HG03060 (cell line): ENCODE measurements at regions not wholly inside any gene's neighbourhood (a gene's known extent, or its start where the extent isn't known, plus 50 kb on each side); places are given as distances from the start of the nearest gene placed in this dataset.
"Not testable (repeated sequence)": the region's sequence is repeated elsewhere in the genome, so short reads cannot be mapped to it uniquely, and the experiment has no call there.

ENCODE experiments used
- ATAC-seq: cut with Tn5 transposase; IDR thresholded peaks from one replicate; pipeline ENCODE4 v1.9.1; 2021; ENCODE audit warnings: low read depth, moderate number of reproducible peaks; ENCODE audit not compliant: unreplicated experiment

DNA sequence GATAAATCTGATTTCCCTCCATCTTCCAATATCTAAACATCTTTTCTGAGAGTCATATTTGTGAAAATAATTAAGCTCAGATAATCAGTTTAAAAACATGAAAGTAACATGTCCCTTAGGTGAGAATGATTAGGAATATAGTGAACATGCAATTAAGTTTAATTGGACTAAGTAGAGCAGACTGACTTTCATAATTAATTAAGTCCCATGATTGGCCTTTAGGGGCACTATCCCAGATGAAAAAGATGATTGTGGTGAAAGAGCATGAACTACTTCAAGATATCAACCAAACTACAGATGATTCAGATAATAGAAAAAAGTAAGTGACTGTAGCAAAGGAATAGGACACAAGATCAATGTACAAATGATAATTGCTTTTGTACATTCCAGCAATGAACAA lies 758.8 kb downstream of the STIM2 start:
- no peak for ATAC-seq

DNA sequence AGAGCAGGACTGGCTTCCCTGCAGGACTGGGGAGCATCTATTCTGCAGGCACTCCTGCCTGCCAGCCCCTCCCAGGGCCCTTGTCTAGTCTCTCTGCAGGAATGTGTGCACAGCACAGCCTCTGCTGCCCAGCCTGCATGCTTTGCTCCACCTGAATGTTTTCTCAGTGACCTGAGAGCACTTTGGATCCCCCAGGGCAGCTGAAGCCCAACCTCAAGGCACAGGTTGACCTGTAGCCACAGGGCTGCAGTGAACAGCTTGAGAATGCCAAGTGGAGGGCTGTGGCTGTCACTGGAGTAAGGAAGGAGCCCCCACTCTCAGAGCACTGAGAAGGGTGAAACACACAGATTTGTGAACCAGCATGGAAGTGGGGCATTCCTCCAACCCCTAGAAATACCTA lies 760.2 kb downstream of the STIM2 start:
- no peak for ATAC-seq

DNA sequence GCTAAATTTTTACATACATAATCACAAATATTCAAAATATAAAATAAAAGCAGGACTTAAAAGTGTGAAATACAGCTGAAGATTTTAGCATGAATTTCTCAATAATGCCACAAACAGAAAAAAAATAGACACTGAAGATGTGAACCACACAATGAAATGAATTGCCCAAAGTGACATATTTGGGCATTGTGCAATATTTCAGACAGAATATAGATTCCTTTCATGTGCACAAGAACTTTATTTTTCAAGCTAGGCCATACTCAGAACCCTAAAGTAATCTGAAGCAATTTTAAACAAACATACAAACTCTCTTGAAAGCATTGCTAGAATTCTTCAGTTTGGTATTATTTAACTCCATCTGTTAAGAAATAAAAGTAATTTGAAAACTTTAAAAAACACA lies 764.1 kb downstream of the STIM2 start:
- ATAC-seq = no peak

DNA sequence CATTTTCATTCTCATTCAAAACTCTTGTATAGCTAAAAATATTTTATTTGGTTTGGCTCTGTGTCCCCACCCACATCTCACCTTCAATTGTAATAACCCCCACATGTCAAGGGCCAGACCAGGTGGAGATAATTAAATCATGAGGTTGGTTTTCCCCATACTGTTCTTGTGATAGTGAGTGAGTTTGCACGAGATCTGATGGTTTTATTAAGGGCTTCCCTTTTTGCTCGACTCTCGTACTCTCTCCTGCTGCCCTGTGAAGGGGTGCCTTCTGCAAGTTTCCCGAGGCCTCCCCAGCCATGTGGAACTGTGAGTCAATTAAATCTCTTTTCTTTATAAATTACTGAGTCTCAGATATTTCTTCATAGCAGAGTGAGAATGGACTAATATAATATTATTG lies 768.0 kb downstream of the STIM2 start:
- no peak for ATAC-seq

DNA sequence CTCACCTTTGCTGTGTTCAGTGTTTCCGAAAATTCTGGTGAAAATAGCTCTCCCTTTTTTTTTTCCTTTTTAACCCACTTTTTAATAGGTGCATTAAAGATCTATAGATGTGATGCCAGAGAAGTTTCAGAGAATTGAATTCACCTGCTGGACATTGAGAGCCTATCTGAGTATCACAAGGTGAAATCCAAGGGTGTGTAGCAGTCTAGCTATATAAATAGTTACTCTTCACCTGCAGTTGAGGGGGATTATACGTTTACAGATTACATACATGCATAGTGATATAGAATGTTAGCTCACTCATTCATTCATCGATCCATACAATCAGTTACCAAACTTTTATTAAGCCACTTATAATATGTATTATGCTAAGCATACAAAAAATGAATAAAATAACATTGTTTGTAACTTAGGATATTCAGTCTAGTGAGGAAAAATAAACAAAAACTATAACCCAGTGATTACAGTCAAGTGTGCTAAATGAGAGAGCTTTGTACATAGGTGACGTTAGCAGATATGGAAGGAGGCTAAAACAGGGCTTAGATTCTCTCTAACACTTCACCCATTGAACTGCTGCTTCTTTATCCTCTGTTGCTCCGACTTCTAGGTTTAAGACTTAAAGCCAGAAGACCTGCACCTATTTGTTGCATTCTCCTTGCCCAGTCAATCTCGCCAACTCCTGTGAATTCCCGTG lies 769.0 kb downstream of the STIM2 start:
- no peak for ATAC-seq

DNA sequence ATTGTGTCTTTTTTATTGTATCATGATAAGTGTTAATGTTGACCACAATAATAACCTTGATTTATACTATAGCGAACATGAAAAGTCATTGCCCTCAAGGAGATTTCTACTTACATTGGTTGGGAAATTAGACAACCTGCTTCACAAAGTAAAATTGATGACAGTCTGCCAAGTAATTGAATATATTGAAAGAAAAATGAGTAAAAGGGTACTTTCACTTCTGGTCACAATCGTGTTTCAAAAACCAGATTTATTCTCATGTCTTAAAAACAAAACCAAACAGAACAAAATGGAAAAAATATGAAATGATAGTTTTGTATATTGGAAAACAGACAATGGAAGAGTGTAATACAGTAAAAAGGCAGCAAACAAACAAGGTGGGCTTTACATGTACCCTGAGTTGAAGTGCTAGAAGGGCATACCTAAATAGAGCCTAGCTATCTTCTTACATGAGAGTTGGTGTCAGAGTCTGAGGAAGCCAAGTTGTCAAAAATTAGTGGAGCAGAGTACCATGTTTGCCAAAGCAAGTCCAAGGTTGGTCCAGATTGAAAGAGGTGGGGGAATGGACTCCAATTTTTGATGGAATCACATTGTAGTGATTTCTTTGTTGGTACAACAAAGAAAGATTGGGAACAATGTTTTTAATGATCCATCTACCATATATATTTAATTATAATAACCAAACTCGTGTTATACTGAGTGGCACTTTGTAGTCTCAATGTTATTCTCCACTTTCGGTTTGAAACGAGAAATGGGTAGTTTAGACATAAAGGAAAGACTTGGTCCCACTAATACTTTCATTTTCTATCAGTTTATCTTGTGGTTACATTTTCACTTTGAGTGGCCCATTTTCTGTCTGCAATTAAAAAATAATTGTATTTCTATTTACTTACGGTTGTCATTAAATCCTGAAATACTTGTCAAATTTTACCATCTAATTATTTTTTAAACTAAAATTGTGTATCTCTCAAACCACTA lies 775.6 kb downstream of the STIM2 start:
- ATAC-seq = peak; percentile 82

DNA sequence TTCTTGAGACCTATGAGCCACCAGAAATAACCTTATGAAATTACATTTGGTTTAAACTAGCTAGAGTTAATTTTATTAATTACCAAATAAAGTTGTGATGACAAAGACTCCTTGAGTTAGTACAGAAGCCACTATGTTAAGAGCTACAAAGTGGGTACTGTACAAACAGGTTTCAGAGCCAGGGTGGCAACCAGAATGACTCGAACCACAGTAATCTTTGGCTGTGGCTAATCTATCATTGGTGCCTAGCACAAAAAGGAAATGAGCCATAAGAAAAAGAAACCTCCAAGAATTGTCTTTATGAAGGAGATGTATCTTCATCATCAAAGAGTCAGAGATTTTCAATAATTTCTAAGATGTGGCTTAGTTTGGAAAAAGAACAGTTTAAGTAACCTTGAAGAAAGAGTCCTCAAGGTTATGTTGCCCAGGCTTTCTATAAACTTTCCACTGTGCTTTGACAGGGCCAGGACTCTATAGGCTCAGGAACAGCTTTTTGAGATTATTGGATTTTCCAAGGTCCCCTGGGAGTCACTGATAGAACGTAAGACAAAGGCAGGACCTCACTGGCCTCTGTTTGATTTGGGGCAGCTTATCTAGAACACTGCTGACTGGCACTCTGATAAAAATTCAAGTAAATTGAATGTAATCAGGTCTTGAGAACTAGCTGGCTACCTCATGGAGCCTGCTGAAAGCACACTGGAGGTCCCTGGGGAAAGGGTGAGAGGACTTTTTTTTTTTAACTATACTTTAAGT lies 777.7 kb downstream of the STIM2 start:
- ATAC-seq = no peak

DNA sequence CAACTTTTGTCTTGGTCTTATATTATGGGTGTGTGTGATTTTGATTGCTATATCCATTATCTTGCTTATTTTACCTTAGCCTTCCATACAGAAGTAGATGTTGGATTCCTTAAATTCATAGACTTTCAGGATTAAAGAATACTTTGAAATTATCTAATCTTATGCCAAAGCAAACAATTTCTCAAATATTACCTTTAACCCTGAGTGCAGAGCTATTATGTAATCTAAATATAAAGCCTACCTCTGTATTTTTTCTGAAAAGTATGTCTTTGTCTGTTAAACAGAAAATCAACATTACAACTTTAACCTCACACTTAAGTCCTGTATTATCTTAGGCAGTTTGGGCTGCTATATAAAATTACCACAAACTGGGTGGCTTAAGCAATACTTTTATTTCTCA lies 782.5 kb downstream of the STIM2 start:
- ATAC-seq = no peak

DNA sequence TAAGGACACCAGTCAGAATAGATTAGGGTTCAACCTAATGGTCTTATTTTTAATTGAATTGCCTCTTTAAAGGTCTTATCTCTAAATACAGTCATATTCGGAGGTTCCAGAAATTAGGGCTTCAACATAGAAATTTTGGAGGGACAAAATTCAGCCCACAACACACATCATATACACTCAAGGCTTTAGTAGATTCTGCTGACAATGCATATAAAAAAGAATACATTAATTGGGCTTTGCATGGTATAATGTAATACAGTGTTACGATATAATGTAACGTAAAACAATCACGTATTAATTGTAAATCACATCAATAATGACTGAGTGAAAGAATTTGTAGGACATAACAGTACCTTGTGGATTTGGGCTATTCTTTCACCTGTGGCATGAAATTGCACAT lies 787.8 kb downstream of the STIM2 start:
- ATAC-seq = no peak

DNA sequence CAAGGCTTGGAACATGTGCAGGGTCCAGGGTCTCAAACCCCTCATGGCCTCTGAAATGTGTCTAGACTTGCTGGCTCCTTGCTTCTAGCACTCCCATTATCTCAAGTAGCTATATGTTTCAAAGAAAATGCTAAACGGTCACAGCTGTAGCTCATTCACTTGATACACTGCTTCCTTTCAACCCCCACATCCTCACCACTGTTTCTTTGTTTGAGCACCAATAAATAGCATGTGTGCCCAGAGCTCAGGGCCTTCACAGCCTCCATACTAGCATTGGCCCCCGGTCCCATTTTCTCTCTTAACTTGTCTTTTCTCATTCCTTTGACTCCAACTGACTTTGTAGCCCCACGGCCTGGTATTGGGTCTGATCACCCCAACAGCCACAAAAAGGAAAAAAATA lies 801.8 kb downstream of the STIM2 start:
- ATAC-seq = no peak

DNA sequence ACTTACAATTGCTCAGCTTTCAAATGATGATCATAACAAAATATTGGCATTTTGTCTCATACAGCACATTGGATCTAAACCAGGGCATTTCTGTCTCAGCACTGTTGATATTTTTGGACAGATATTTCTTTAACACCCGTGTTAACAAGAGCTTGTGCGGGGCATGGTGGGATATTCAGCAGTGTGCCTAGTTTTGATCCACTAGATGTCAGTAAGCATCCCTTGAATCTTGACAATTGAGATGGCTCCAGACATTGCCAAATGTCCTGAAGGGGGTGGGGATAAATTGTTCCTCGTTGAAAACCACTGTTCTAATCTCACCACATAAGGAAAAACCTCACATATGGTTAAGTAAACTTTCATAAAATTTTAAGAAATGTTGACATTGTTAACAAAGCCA lies 806.3 kb downstream of the STIM2 start:
- no peak for ATAC-seq

DNA sequence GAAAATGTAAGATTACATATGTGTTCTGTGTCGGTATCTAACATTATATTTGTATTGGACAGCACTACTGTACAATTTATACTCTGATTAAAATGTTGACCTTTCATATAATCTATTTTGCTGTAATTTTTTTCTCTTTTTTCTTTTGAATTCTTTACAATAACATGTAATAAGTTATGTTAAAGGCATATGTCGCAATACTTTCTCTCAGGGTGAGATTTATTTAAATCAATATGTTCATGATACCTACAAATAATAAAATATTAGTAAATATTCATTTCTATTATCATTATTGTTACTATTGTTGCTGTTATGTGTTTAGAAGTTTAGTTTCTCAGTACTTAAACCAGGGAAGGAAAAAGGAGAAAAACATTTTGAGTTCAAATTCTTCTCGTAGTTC lies 807.4 kb downstream of the STIM2 start:
- ATAC-seq = no peak

DNA sequence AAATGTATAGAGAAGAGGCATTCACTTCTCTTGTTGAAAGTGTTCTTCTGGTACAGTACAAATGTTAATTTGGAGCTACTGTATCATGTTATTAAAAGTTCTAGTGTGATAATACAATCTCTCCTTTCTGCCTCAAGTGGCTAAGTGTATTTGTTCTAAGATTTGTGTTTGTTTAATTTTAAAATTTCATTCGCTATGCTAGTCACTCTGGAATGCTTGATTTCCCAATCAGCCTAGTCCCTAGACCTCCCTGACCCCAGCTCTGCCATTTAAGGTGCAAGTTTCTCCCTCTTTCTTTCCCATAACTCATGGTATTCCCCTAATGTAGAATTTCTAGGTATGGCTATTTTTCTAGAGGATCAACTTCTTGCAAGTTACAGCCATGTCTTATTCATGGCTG lies 817.4 kb downstream of the STIM2 start:
- ATAC-seq = no peak

DNA sequence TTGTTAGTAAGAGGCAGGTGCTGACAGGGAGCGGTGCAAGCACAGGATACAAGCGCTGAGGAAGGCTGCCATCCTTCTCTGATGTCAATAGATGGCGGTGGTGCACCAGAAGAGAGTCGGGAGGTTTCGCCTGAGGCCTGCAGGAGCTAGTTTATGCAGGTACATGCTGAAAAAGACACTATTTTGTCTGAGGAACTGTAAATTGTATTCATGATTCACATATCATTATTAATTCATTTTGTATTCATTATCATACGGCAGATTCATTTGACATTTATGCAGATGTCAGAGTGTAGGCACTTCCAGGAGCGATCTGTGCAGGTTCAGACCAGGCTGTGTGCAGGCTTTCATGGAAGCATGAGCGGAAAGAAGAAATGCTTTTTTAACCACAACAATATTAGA lies 824.0 kb downstream of the STIM2 start:
- ATAC-seq = peak; percentile 75

DNA sequence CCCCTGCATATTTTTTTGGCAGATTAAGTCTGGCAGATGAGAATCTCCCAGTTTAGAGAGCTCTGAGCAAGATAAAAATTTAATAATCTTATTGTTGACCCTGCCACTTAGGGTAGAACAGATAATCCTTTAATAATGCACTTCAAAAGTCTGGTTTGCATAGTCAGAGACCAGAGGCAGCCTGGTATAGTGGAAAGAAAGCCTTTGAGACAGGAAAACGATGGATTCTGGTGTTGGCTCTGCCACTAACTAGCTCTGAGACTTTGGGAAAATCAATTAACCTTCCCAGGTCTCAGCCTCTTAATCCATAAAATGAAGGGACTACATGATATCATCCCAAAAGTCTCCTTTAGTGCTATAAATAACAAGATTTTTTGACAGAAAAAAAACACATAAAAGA lies 824.5 kb downstream of the STIM2 start:
- no peak for ATAC-seq

DNA sequence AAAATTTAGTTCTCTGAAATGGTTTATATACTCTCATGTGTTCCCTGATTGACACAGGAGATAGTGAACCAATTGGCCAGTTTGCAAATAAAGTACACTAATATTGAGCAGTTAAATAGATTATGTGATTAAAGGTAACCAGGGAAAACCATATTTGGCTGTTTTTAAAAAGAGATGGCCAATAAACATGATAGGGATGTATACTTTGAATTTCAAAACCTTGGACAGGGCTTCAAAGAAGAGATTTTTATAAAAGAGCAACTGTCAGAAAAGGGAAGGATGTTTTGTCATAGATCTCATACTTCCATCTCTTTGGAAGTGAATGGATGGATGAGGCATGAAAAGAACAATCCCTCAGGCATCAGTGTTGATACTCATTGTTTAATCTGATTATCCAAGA lies 825.3 kb downstream of the STIM2 start:
- no peak for ATAC-seq

DNA sequence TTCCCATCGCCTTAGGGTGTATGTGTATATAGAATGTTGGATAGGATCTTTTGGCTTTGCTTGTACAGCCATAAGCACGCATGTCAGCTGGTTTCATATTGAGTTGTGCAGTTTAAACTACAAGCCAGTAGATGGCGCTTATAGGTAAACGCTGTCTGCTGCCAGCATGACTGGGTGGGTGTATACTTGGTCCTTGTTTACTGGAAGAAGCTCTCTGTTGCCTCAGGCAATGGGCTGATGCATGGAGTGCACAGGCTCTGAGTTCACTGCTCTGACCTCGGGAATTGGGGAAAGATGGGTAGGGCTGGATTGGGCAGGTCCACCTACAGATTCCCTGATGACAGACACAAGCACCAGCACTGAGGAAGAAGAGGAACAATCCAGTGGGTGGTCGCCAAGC lies 831.5 kb downstream of the STIM2 start:
- ATAC-seq = peak; percentile 77

DNA sequence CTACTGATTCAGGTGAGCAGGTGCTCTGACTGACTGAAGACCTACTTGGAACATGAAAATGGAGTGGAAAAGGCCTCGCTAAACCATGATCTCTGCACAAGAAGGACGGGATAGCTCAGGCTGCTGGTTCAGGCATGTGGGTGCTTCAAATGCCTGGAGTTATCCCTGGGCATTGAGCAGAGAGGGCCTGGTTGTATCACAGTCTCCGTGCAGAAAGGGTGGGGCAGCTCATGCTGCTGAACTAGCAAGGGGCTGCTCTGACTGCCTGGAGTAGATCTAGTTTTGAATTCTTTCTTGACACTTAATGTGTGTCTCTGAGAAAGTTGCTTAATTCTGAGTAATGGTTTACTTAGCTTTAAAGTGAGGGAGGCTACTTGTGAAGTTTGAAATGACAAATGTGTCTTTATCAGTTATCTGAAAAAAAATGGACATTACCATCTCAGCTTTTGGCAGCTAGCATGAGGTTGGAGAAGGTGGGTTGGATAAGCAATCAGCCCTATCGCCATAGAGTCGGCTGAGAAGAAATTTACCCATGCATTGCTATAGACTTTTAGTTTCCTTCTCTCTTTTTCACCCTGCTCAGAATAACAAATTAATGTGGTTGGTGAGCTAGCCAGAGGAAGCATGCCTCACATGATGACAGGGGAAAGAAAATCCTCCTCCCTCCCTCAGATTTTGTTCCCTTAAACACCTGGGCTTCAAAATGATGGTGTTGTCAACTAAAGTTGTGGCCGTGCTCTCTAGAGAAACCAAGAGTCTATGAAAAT lies 832.4 kb downstream of the STIM2 start:
- no peak for ATAC-seq

DNA sequence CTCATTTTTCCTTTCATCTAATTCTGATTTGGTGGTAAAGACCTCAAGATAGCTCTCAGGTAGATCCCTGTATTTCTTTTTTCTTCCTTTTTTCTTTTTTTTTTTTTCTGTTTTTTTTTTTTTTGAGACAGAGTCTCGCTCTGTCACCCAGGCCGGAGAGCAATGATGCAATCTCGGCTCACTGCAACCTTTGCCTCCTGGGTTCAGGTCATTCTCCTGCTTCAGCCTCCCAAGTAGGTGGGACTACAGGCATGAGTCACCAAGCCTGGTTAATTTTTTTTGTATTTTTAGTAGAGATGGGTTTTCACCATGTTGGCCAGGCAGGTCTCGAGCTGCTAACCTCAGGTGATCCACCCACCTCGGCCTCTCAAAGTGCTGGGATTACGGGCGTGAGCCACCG lies 835.6 kb downstream of the STIM2 start:
- ATAC-seq = not testable (repeated sequence)

DNA sequence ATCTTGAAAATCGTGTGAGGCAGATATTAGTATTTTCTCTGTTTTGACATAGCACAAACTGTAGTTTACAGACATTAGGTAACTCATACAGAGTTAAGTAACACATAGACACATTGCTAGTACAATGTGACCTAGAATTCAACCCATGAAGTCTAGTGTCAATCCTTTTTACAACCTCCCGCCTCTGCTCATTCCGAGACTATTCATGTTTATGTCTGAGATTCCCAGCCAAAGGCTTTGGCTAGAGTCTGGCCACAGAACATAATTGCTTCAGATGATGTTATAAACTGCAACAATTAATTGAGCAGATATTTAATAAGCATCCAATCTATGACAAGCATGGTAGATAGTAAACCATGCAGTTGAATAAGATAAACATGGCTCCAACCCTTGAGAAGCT lies 841.0 kb downstream of the STIM2 start:
- no peak for ATAC-seq
